ENCODE measurements at regions not wholly inside any gene's neighbourhood (a gene's known extent, or its start where the extent isn't known, plus 50 kb on each side); places are given as distances from the start of the nearest gene placed in this dataset.
A peak's percentile ranks its signal among the peaks of the same experiment; 100 is the strongest.

GRCh38 chr18:10231220-10231619 is 223.2 kb upstream of the APCDD1 start:
- peak in 1 of 2 donors; percentile 8 for DNase-seq

- no peak for DNase-seq
Measured at GRCh38 chr18:10232062-10232461, 222.4 kb upstream of the APCDD1 start.

GRCh38 chr18:10233082-10233875 is 221.2 kb upstream of the APCDD1 start:
- DNase-seq, result no peak

GRCh38 chr18:10234281-10234680 is 220.2 kb upstream of the APCDD1 start:
- no peak for DNase-seq

GRCh38 chr18:10234912-10235660 is 219.3 kb upstream of the APCDD1 start:
- DNase-seq, result no peak

GRCh38 chr18:10235661-10235952 is 218.8 kb upstream of the APCDD1 start:
- DNase-seq, result no peak

GRCh38 chr18:10239103-10239502 is 215.3 kb upstream of the APCDD1 start:
- no peak for DNase-seq

GRCh38 chr18:10239991-10240634 is 214.3 kb upstream of the APCDD1 start:
- DNase-seq, result no peak

- no peak for DNase-seq
Measured at GRCh38 chr18:10240973-10241372, 213.5 kb upstream of the APCDD1 start.

GRCh38 chr18:10241579-10241978 is 212.9 kb upstream of the APCDD1 start:
- no peak for DNase-seq

- no peak for DNase-seq
Measured at GRCh38 chr18:10242936-10243680, 211.3 kb upstream of the APCDD1 start.

- DNase-seq, result no peak
Measured at GRCh38 chr18:10244341-10244740, 210.1 kb upstream of the APCDD1 start.

- DNase-seq, result no peak
Measured at GRCh38 chr18:10245031-10245845, 209.2 kb upstream of the APCDD1 start.

GRCh38 chr18:10245846-10246175 is 208.6 kb upstream of the APCDD1 start:
- no peak for DNase-seq

- DNase-seq, result no peak
Measured at GRCh38 chr18:10247021-10247741, 207.3 kb upstream of the APCDD1 start.

- no peak for DNase-seq
Measured at GRCh38 chr18:10247742-10248082, 206.7 kb upstream of the APCDD1 start.

- DNase-seq, result no peak
Measured at GRCh38 chr18:10248738-10249137, 205.7 kb upstream of the APCDD1 start.

GRCh38 chr18:10249270-10249669 is 205.2 kb upstream of the APCDD1 start:
- DNase-seq, result no peak

- no peak for DNase-seq
Measured at GRCh38 chr18:10249801-10250200, 204.6 kb upstream of the APCDD1 start.

- DNase-seq, result no peak
Measured at GRCh38 chr18:10252494-10252893, 201.9 kb upstream of the APCDD1 start.

- DNase-seq, result no peak
Measured at GRCh38 chr18:10252952-10253705, 201.3 kb upstream of the APCDD1 start.

Data from CD4-positive, alpha-beta T cell treated with Interferon alpha-2 for 1 hour (primary cell).